ENCODE measurements at regions not wholly inside any gene's neighbourhood (a gene's known extent, or its start where the extent isn't known, plus 50 kb on each side); places are given as distances from the start of the nearest gene placed in this dataset.
"Not testable (repeated sequence)": the region's sequence is repeated elsewhere in the genome, so short reads cannot be mapped to it uniquely, and the experiment has no call there.

- H3K9me3 Mint-ChIP-seq; DNase-seq; H3K27ac Mint-ChIP-seq; H3K36me3 Mint-ChIP-seq (ENCODE audit: low read depth); H3K4me1 Mint-ChIP-seq; CTCF ChIA-PET; POLR2A ChIA-PET; H3K27me3 Mint-ChIP-seq; H3K4me3 Mint-ChIP-seq: not testable (repeated sequence)
Observed at GRCh38 chr1:245102149-245102548, 52.6 kb upstream of the KIF26B start.

DNA sequence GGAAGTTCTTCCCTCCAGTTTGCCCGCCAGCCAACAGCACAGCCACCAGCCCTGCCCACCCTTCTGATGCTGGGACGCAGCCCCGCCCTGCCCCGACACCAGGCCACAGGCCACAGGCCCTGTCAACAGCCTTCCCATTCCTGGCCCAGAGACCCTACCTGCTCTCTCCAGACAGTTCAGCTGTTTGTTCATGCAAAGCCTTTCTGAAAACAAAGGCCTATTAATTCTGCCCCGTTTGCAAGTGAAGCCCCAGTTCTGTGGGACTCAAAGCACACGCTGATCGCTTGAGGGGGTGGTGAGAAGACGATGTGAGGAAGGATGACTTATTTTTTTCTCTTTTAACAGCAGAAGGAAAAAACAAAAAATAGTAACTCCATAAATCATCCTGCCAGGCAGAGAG, 55.4 kb upstream of the KIF26B start:
- no peak for DNase-seq
- POLR2A ChIA-PET, result no interaction called here
- H3K9me3 Mint-ChIP-seq, result no peaks in the 10 kb centered on the region
- H3K4me1 Mint-ChIP-seq, result no peaks in the 10 kb centered on the region
- CTCF ChIA-PET, result no interaction called here
- H3K4me3 Mint-ChIP-seq, result no peak overlapping the region
- no peaks in the 10 kb centered on the region for H3K36me3 Mint-ChIP-seq (ENCODE audit: low read depth)
- H3K27ac Mint-ChIP-seq, result no peak overlapping the region
- no peaks in the 10 kb centered on the region for H3K27me3 Mint-ChIP-seq

DNA sequence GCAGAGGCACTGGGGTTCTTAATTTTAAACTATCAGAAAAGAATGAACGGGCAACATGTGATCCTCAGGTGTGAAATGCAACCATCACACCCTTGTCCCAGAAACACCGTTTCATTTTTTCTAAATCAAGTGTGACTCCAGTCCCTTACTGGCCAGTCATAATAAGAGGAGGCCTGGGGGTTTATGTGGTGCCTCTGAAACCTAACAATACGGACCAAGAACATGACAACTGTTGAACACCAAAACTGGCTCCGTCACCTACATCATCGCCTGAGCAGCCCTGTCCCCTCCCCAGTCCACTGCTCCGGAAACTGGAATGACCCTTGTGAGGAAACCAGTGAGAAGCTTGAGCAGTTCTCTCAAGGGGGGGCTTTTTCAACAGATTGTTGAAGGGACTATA, 55.9 kb upstream of the KIF26B start:
- Mint-ChIP-seq H3K27ac (no peak overlapping the region), H3K4me3 (no peak overlapping the region), H3K9me3 (no peaks in the 10 kb centered on the region), H3K36me3 (ENCODE audit: low read depth) (no peaks in the 10 kb centered on the region), H3K27me3 (no peaks in the 10 kb centered on the region), H3K4me1 (no peaks in the 10 kb centered on the region)
- ChIA-PET POLR2A (no interaction called here), CTCF (no interaction called here)
- no peak for DNase-seq

DNA sequence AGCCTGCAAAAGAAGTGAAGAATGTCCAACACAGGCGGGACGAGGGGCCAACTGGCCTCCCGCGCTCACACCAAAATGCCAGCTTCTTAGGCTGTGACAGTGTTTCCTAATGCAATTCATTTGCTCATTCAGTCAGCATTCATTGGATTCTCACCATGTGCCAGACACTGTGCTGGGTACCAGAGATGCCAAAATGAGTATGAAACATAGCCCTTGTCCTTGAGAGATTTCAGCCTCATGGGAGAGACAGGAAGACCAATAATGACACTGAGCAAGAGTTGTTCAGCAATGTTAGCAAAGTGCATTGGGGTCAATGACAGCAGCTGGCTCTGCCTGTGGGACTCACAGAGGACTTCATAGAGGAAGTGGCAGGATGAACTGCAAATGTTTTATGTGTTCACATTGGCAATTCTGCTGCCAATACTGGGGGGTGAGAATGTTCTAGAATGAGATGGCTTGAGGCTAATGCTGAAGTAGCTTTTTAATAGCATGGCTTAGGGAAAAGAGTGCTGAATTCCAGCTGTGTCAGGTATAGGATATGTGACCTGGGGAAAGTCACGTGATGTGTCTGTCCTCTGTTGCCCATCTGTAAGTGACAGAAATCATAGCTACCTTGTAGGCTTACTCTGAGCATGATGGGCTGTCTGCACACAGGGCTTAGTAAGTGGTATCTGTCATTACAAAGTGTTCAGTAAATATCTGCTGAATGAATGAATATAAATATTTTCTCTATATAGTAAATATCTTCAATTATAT, 58.3 kb upstream of the KIF26B start:
- CTCF ChIA-PET, result no interaction called here

DNA sequence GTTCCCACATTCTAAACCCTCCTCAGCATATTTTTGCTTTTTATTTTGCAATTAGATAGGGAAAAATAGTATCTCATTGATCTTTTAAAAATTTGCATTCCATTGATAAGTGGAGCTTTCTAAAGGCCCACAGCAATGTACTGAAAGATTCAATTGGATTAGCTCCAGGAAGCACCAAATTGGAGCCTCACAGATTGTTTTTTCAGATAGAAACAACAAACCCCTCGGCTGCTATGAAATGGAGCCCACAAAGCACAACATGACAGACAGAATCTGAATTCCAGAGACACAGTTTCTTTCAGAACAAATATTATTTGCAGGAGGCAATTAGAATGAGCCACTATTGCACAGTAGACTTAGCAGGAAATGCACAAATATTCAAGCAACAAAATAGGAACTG, 58.9 kb upstream of the KIF26B start:
- no peaks in the 10 kb centered on the region for H3K36me3 Mint-ChIP-seq (ENCODE audit: low read depth)
- no peak for DNase-seq
- no peak overlapping the region for H3K4me3 Mint-ChIP-seq
- no peaks in the 10 kb centered on the region for H3K27me3 Mint-ChIP-seq
- no peak overlapping the region for H3K27ac Mint-ChIP-seq
- CTCF ChIA-PET, result no interaction called here
- POLR2A ChIA-PET, result no interaction called here
- H3K4me1 Mint-ChIP-seq, result no peaks in the 10 kb centered on the region
- H3K9me3 Mint-ChIP-seq, result no peaks in the 10 kb centered on the region

More for the DNA sequence above, 58.3 kb upstream of the KIF26B start:
- no peak overlapping the region for H3K27ac Mint-ChIP-seq
- H3K27me3 Mint-ChIP-seq, result no peaks in the 10 kb centered on the region
- no peak overlapping the region for H3K4me3 Mint-ChIP-seq
- no peaks in the 10 kb centered on the region for H3K4me1 Mint-ChIP-seq
- H3K36me3 Mint-ChIP-seq (ENCODE audit: low read depth), result no peaks in the 10 kb centered on the region
- no peaks in the 10 kb centered on the region for H3K9me3 Mint-ChIP-seq
- no peak for DNase-seq
- POLR2A ChIA-PET, result no interaction called here

- no peaks in the 10 kb centered on the region for H3K9me3 Mint-ChIP-seq
- no peaks in the 10 kb centered on the region for H3K4me1 Mint-ChIP-seq
- ChIA-PET POLR2A (no interaction called here), CTCF (no interaction called here)
- no peak overlapping the region for H3K4me3 Mint-ChIP-seq
- no peaks in the 10 kb centered on the region for H3K36me3 Mint-ChIP-seq (ENCODE audit: low read depth)
- DNase-seq, result no peak
- H3K27ac Mint-ChIP-seq, result no peak overlapping the region
- H3K27me3 Mint-ChIP-seq, result no peaks in the 10 kb centered on the region
Observed at GRCh38 chr1:245094954-245095353, 59.8 kb upstream of the KIF26B start.

GRCh38 chr1:245094092-245094491, 60.7 kb upstream of the KIF26B start:
- Mint-ChIP-seq H3K27ac (no peak overlapping the region), H3K27me3 (no peaks in the 10 kb centered on the region), H3K9me3 (no peaks in the 10 kb centered on the region), H3K4me1 (no peaks in the 10 kb centered on the region), H3K4me3 (no peak overlapping the region), H3K36me3 (ENCODE audit: low read depth) (no peaks in the 10 kb centered on the region)
- ChIA-PET CTCF (no interaction called here), POLR2A (no interaction called here)
- DNase-seq, result no peak

GRCh38 chr1:245092638-245092976, 62.2 kb upstream of the KIF26B start:
- Mint-ChIP-seq H3K4me1 (no peaks in the 10 kb centered on the region), H3K27ac (no peak overlapping the region), H3K36me3 (ENCODE audit: low read depth) (no peaks in the 10 kb centered on the region), H3K9me3 (no peaks in the 10 kb centered on the region), H3K27me3 (no peaks in the 10 kb centered on the region), H3K4me3 (no peak overlapping the region)
- DNase-seq, result no peak
- CTCF ChIA-PET, result interaction anchor here (0.8 to 1.6 kb wide), 2 partner anchors 13 to 50 kb away, joined by 3 to 4 read pairs; no protein-coding TSS in a partner anchor
- POLR2A ChIA-PET, result interaction anchor here (0.6 kb wide), 1 partner anchor 315 kb away, joined by 3 read pairs; no protein-coding TSS in a partner anchor

- ChIA-PET POLR2A (interaction anchor here (0.6 kb wide), 1 partner anchor 314 kb away, joined by 3 read pairs; no protein-coding TSS in a partner anchor), CTCF (interaction anchor here (0.8 to 1.6 kb wide), 2 partner anchors 12 to 49 kb away, joined by 3 to 4 read pairs; no protein-coding TSS in a partner anchor)
- H3K27me3 Mint-ChIP-seq, result no peaks in the 10 kb centered on the region
- H3K36me3 Mint-ChIP-seq (ENCODE audit: low read depth), result no peaks in the 10 kb centered on the region
- DNase-seq, result no peak
- no peak overlapping the region for H3K4me3 Mint-ChIP-seq
- no peaks in the 10 kb centered on the region for H3K9me3 Mint-ChIP-seq
- H3K27ac Mint-ChIP-seq, result no peak overlapping the region
- H3K4me1 Mint-ChIP-seq, result no peaks in the 10 kb centered on the region
Observed at GRCh38 chr1:245091818-245092637, 62.8 kb upstream of the KIF26B start.

DNA sequence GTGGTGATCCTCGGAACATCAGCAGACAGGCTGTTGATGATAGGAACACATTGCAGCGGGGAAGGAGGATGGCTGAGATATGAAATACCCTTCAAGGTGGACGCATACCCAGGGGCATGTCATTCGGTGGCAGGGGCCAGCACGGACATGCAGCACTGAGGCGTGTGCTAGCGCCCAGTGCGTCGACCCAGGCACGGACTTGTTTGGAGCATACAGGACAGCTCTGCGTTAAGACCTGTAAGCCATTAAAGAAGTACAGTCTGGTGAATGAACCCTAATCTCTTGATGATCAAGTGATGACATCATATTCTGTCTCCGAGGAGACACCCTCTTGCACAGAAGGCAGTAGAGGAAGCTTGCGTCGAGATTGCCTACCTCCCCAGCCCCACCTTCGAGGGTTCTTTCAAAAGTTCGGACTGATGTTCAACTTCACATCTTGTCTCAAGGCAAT, 63.6 kb upstream of the KIF26B start:
- Mint-ChIP-seq H3K36me3 (ENCODE audit: low read depth) (no peaks in the 10 kb centered on the region), H3K27me3 (no peaks in the 10 kb centered on the region), H3K27ac (no peak overlapping the region), H3K4me1 (no peaks in the 10 kb centered on the region), H3K4me3 (no peak overlapping the region), H3K9me3 (no peaks in the 10 kb centered on the region)
- no peak for DNase-seq
- ChIA-PET CTCF (no interaction called here), POLR2A (no interaction called here)

GRCh38 chr1:245090491-245091090, 64.2 kb upstream of the KIF26B start:
- H3K4me1 Mint-ChIP-seq, result no peaks in the 10 kb centered on the region
- no peaks in the 10 kb centered on the region for H3K9me3 Mint-ChIP-seq
- CTCF ChIA-PET, result no interaction called here
- H3K27ac Mint-ChIP-seq, result no peak overlapping the region
- no peaks in the 10 kb centered on the region for H3K27me3 Mint-ChIP-seq
- no peak for DNase-seq
- POLR2A ChIA-PET, result no interaction called here
- H3K36me3 Mint-ChIP-seq (ENCODE audit: low read depth), result no peaks in the 10 kb centered on the region
- H3K4me3 Mint-ChIP-seq, result no peak overlapping the region

DNA sequence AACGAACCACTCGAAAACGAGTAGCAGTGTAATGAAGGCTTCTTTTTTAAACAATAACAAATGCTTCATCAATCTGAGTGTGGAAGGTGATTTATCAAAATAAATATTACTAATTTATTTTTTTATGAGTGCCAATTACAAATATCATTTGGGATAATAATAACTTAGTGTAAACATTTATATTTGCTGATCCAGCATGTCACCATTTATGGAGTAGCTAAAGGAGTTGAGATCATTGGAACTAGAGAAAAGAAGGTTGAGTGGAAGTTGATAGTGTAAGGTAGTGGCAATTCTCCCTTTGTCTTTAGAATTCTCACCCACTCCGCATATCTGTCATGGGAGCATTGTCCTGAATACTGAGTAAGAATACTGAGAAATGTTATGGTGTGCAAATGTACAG, 67.1 kb upstream of the KIF26B start:
- Mint-ChIP-seq H3K27ac (no peak overlapping the region), H3K4me1 (no peaks in the 10 kb centered on the region)

DNA sequence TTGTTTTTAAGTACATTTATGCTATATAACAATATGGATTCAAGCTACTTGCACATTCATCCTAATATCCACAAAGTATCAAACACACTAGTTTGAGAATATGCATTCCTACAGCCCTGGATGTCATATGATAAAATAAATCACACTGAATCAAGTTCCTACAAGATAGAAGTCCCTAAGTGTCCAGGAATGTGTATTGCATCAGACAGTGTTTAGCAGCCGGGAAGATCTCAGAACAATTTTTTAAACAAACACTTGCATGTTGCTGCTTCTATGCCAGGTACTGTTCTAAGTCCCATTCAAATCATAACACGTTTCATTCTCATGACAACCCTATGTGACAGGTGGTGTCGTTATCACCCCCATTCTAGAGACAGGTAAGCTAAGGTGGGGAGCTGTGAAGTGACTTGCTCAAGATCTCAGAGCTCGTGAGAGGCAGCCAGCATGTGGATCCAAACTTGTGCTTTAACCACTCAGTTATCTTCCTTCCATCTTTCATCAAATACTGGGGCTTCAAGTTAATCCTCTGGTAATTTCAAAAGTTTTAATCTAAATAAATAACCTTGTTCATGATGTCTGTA, 68.3 kb upstream of the KIF26B start:
- POLR2A ChIA-PET, result no interaction called here
- no peak overlapping the region for H3K27ac Mint-ChIP-seq
- no peak for DNase-seq
- no peaks in the 10 kb centered on the region for H3K36me3 Mint-ChIP-seq (ENCODE audit: low read depth)
- CTCF ChIA-PET, result no interaction called here
- no peaks in the 10 kb centered on the region for H3K9me3 Mint-ChIP-seq
- no peaks in the 10 kb centered on the region for H3K4me1 Mint-ChIP-seq
- no peak overlapping the region for H3K4me3 Mint-ChIP-seq
- no peaks in the 10 kb centered on the region for H3K27me3 Mint-ChIP-seq

More for the DNA sequence above, 67.1 kb upstream of the KIF26B start:
- Mint-ChIP-seq H3K9me3 (no peaks in the 10 kb centered on the region), H3K27me3 (no peaks in the 10 kb centered on the region), H3K4me3 (no peak overlapping the region), H3K36me3 (ENCODE audit: low read depth) (no peaks in the 10 kb centered on the region)
- DNase-seq, result no peak
- ChIA-PET POLR2A (no interaction called here), CTCF (no interaction called here)

Data from activated CD4-positive, alpha-beta T cell treated with anti-CD3 and anti-CD28 coated beads, Interleukin-2, amount 10 ng/mL, durations not matched to agents 7 days and 5 days (primary cell).